HEK293T (cell line): ENCODE measurements at regions not wholly inside any gene's neighbourhood (a gene's known extent, or its start where the extent isn't known, plus 50 kb on each side); places are given as distances from the start of the nearest gene placed in this dataset.

Experiments
- ARNT ChIP-seq: fragments of 450-650 bp; IDR thresholded peaks from 2 replicates; pipeline ENCODE4 v1.6.1; 2017; ENCODE audit warnings: mild to moderate bottlenecking
- BHLHE40 ChIP-seq: fragments of 450-650 bp; IDR thresholded peaks from 2 replicates; pipeline ENCODE4 v1.6.1; 2016; ENCODE audit warnings: mild to moderate bottlenecking, moderate library complexity, borderline replicate concordance
- ELF4 ChIP-seq: fragments of 450-650 bp; IDR thresholded peaks from 2 replicates; pipeline ENCODE4 v1.6.1; 2017; ENCODE audit warnings: antibody characterized with exemption
- FOXA1 ChIP-seq: fragments of 450-650 bp; IDR thresholded peaks from 2 replicates; pipeline ENCODE4 v1.6.1; 2016; ENCODE audit warnings: mild to moderate bottlenecking
- FOXM1 ChIP-seq: fragments of 450-650 bp; IDR thresholded peaks from 2 replicates; pipeline ENCODE4 v1.6.1; 2017; ENCODE audit warnings: mild to moderate bottlenecking, borderline replicate concordance
- L3MBTL2 ChIP-seq: fragments of 450-650 bp; conservative IDR thresholded peaks from 2 replicates; pipeline ENCODE4 v1.6.1; 2016; ENCODE audit warnings: mild to moderate bottlenecking
- SP1 ChIP-seq: fragments of 450-650 bp; IDR thresholded peaks from 2 replicates; pipeline ENCODE4 v1.6.1; 2017
- TARDBP ChIP-seq: fragments of 450-650 bp; IDR thresholded peaks from 2 replicates; pipeline ENCODE4 v1.6.1; 2016

DNA sequence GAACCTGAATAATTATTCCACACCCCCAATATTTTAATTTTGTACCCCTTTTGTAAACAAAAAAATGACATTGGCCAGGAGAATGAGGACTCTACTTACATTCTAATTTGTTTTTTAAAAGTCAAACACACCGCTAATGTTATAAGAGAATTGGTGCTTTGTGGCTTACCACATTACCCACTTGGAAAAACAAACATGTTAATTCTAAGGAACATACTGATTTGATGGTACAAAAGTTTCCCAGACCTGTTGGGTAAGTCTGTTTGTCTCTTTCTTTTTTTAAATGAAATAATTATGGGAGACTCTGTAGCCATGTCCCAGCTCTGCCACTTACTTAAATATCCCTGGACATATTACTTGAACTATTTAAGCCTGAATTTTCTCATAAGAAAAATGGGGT lies 352.5 kb upstream of the C2CD4B start:
- TF ChIP-seq ELF4 (no peak), TARDBP (no peak), BHLHE40 (no peak), L3MBTL2 (no peak), FOXA1 (no peak), ARNT (no peak), SP1 (no peak), FOXM1 (no peak)
